ENCODE measurements at regions not wholly inside any gene's neighbourhood (a gene's known extent, or its start where the extent isn't known, plus 50 kb on each side); places are given as distances from the start of the nearest gene placed in this dataset.
"Not testable (repeated sequence)": the region's sequence is repeated elsewhere in the genome, so short reads cannot be mapped to it uniquely, and the experiment has no call there.

- TF ChIP-seq CTCF (IDR thresholded peaks at IDR 0.05) = no peak
- Histone ChIP-seq H3K27ac (peak overlapping the region in 1 of 2 donors; percentile 27), H3K9me3 (peaks cover 0 to 17% of the 10 kb centered on the region in 2 donors), H3K4me3 (no peak overlapping the region), H3K27me3 (no peaks in the 10 kb centered on the region), H3K4me1 (no peaks in the 10 kb centered on the region), H3K36me3 (no peaks in the 10 kb centered on the region)
- no peak for DNase-seq (ENCODE audit: low spot score)
Observed at GRCh38 chr7:138328215-138328614, 131.8 kb upstream of the TRIM24 start.

GRCh38 chr7:138332850-138333249 is 127.2 kb upstream of the TRIM24 start:
- peaks cover 0 to 28% of the 10 kb centered on the region in 2 donors for H3K9me3 ChIP-seq
- not testable (repeated sequence) for H3K27me3 ChIP-seq; H3K4me1 ChIP-seq; H3K4me3 ChIP-seq; H3K36me3 ChIP-seq; DNase-seq (ENCODE audit: low spot score); H3K27ac ChIP-seq

GRCh38 chr7:138338361-138338760 is 121.7 kb upstream of the TRIM24 start:
- H3K9me3 ChIP-seq = peaks cover 0 to 38% of the 10 kb centered on the region in 2 donors
- H3K27ac ChIP-seq = no peak overlapping the region
- H3K27me3 ChIP-seq = no peaks in the 10 kb centered on the region
- no peak for TF ChIP-seq CTCF (IDR thresholded peaks at IDR 0.05)
- H3K4me1 ChIP-seq = no peaks in the 10 kb centered on the region
- no peaks in the 10 kb centered on the region for H3K36me3 ChIP-seq
- H3K4me3 ChIP-seq = no peak overlapping the region
- DNase-seq (ENCODE audit: low spot score) = no peak

GRCh38 chr7:138339229-138339628 is 120.8 kb upstream of the TRIM24 start:
- not testable (repeated sequence) for H3K27ac ChIP-seq; DNase-seq (ENCODE audit: low spot score)

GRCh38 chr7:138342990-138343389 is 117.1 kb upstream of the TRIM24 start:
- Histone ChIP-seq H3K27me3 (no peaks in the 10 kb centered on the region), H3K4me1 (no peaks in the 10 kb centered on the region), H3K4me3 (no peak overlapping the region), H3K9me3 (peaks cover 0 to 37% of the 10 kb centered on the region in 2 donors), H3K36me3 (no peaks in the 10 kb centered on the region), H3K27ac (no peak overlapping the region)
- no peak for TF ChIP-seq CTCF (IDR thresholded peaks at IDR 0.05)
- DNase-seq (ENCODE audit: low spot score) = no peak

More at GRCh38 chr7:138339229-138339628, 120.8 kb upstream of the TRIM24 start:
- H3K36me3 ChIP-seq, H3K4me3 ChIP-seq, H3K4me1 ChIP-seq, H3K27me3 ChIP-seq: not testable (repeated sequence)
- H3K9me3 ChIP-seq = peaks cover 0 to 31% of the 10 kb centered on the region in 2 donors

- H3K4me3 ChIP-seq = no peak overlapping the region
- peaks cover 0 to 22% of the 10 kb centered on the region in 2 donors for H3K9me3 ChIP-seq
- no peaks in the 10 kb centered on the region for H3K36me3 ChIP-seq
- no peak overlapping the region for H3K27ac ChIP-seq
- no peaks in the 10 kb centered on the region for H3K4me1 ChIP-seq
- H3K27me3 ChIP-seq = no peaks in the 10 kb centered on the region
- DNase-seq (ENCODE audit: low spot score) = no peak
- no peak for TF ChIP-seq CTCF (IDR thresholded peaks at IDR 0.05)
Observed at GRCh38 chr7:138345567-138345966, 114.5 kb upstream of the TRIM24 start.

- Histone ChIP-seq H3K27ac (no peak overlapping the region), H3K27me3 (no peaks in the 10 kb centered on the region), H3K4me1 (no peaks in the 10 kb centered on the region), H3K36me3 (no peaks in the 10 kb centered on the region), H3K9me3 (peaks cover 0 to 30% of the 10 kb centered on the region in 2 donors), H3K4me3 (no peak overlapping the region)
- no peak for TF ChIP-seq CTCF (IDR thresholded peaks at IDR 0.05)
- DNase-seq (ENCODE audit: low spot score) = no peak
Observed at GRCh38 chr7:138346975-138347374, 113.1 kb upstream of the TRIM24 start.
